NCI-H146 (cell line): ENCODE measurements at regions not wholly inside any gene's neighbourhood (a gene's known extent, or its start where the extent isn't known, plus 50 kb on each side); places are given as distances from the start of the nearest gene placed in this dataset.
A peak's percentile ranks its signal among the peaks of the same experiment; 100 is the strongest.
"Not testable (repeated sequence)": the region's sequence is repeated elsewhere in the genome, so short reads cannot be mapped to it uniquely, and the experiment has no call there.

Experiments used
- DNase-seq: peaks from one replicate; lab custom pipeline; 2025; lab: John Stamatoyannopoulos, UW

- no peak for DNase-seq
Measured at GRCh38 chr5:66234241-66234640, 90.1 kb downstream of the SREK1 start.

DNA sequence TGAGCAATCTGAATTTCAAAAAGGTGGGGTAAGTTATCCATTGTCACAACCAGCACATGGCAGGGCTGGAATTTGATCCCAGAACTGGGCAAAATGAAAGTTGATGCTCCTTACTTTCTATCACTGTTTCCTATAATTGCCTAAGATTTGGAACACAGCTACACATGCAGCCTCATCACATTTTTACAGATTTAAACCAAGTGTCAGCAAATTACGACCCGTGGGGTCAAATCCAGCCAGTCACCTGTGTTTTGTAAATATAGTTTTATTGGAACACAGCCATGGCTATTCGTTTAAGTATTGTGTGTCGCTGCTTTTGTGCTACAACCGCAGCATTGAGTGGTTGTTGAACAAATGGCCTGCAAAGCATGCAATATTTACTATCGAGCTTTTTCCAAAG is 94.3 kb downstream of the SREK1 start:
- no peak for DNase-seq

DNA sequence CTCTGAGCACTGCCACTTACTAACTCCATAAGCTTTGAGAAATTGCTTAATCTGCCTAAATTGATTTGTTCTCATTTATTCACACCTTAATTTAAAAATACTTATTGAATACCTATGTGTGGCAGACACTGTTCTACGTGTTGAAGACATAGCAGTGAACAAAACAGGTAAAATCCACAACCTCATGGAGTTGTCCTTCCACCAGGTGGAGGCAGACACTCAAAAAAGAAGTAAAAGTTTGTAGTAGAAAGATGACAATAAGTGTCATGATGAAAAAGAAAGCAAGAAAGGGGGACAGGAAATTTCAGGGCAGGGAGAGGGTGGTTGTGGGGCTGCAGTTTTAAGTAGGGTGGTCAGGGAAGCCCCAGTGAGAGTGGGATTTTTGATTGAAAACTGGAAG is 94.9 kb downstream of the SREK1 start:
- DNase-seq = peak; percentile 11

- DNase-seq = no peak
Measured at GRCh38 chr5:66241136-66241825, 97.2 kb downstream of the SREK1 start.

- peak; percentile 29 for DNase-seq
Measured at GRCh38 chr5:66242050-66242715, 98.1 kb downstream of the SREK1 start.

DNA sequence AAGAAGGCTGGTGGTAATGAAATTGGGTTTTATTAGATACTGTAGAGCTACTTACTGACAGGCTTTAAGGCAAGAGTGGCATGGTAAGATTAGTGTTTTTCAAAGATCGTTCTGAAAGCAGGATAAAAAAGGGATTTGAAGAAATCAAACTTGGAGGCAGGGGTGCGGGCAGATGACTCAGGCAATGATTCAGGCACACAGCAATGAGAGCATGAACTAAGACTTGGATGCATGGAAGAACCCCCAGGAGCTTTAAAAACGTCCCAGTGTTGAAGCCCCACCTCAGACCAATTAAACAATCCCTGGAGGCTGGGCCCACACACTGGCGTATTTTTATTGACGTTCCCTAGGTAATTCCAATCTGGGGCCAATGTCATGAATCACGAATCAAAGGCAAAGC is 102.5 kb downstream of the SREK1 start:
- no peak for DNase-seq

DNA sequence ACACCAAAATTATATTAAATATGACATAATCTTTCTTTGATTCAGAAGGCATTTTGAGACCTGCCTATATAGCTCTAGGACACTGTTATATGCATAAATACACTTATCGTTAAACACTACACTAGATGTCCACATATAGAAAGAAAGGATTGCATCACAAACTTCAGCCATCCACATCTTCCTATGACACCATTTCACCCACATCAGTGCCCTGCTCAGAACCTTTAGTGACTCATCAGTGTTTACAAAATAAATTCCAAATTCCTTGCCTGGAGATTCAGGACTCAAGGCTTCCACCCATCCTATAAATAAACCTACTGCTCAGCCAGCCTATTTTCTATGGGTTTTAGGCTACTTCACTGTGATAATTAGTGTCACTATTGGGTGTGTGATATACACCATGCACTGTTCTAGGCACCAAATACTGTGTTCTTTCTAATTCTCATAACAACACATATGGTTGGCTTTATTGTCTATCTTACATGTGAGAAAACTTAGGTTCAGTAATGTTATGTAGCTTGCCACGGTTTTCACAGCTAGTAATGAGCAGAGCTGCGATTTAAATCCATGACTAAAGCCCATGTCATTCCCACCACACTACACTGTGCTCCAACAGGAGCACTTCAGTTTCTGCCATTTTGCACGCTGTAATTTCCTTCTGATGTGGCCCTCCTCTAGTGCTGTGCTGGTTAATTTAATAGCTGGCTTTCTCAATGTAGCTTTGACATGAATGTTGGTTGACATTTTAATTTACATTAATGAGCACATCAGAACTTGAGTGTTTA is 103.3 kb downstream of the SREK1 start:
- DNase-seq = no peak

DNA sequence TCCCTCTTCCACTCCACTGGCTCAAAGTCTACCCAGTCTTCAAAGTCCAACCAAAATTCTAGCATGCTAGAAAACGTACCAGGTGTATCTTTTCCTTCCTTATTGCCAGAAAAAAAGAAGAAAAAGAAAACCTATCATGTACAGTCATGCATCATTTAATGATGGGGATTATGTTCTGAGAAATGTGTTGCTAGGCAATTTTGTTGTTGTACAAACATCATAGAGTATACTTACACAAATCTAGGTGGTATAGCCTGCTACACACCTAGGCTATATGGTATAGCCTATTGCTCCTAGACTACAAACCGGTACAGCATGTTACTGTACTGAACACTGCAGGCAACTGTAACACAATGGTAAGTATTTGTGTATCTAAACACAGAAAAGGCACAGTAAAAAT is 104.8 kb downstream of the SREK1 start:
- no peak for DNase-seq

- peak; percentile 52 for DNase-seq
Measured at GRCh38 chr5:66249920-66250319, 105.8 kb downstream of the SREK1 start.

- no peak for DNase-seq
Measured at GRCh38 chr5:66252849-66253248, 108.7 kb downstream of the SREK1 start.

GRCh38 chr5:66255714-66256113 is 111.6 kb downstream of the SREK1 start:
- no peak for DNase-seq

DNA sequence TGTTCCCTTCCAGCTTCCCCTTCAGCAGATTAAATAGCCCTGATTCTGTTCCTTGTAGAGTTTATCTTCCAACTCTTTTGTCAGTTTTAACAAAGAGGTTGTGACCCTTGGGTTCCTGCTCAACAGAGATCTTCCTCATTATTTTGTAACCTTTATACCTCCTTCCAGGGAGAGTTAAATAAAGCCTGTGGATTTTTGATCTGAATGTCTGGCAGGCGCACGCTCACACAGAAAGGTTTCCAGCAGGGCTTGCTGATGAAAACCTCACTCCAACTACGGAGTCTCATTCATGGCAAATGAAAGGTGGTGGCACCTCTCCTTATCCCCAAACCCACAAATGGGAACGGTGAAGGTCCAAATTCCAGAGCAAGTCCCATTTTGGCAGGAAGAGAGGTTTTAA is 129.0 kb downstream of the SREK1 start:
- DNase-seq = no peak

GRCh38 chr5:66276986-66277385 is 132.9 kb downstream of the SREK1 start:
- no peak for DNase-seq

DNA sequence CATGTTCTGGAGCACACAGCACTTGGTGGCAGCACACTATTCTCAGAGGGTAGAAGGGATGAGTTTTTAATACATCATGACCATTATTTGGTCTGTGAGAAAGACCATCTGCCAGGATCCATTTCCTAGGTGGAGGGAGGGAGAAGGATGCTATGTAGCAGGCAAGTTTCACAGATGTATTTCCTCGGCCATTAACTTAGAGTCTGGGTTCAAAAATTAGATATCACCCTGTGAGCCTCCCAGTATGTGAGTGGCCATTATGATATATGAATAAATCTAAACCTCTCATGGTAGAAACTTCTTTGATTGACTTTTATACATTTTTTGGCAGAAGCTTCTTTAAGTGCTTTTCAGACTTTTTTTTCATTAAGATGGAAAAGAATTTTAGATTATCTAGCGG is 133.9 kb downstream of the SREK1 start:
- DNase-seq = no peak

DNA sequence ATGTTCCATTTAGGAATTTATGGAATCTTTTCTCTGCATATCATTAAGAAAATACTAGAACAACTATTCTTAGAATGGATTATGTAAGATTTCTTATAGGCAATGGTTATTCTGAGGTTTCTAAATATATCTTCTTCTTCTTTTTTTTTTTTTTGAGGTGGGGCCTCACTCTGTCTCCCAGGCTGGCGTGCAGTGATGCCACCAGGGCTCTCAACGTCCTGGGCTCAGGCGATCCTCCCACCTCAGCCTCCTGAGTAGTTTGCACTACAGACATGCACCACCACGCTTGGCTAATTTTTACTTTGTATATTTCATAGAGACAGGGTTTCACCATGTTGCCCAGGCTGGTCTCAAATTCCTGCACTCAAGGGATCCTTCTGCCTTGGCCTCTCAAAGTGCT is 137.2 kb downstream of the SREK1 start:
- no peak for DNase-seq

DNA sequence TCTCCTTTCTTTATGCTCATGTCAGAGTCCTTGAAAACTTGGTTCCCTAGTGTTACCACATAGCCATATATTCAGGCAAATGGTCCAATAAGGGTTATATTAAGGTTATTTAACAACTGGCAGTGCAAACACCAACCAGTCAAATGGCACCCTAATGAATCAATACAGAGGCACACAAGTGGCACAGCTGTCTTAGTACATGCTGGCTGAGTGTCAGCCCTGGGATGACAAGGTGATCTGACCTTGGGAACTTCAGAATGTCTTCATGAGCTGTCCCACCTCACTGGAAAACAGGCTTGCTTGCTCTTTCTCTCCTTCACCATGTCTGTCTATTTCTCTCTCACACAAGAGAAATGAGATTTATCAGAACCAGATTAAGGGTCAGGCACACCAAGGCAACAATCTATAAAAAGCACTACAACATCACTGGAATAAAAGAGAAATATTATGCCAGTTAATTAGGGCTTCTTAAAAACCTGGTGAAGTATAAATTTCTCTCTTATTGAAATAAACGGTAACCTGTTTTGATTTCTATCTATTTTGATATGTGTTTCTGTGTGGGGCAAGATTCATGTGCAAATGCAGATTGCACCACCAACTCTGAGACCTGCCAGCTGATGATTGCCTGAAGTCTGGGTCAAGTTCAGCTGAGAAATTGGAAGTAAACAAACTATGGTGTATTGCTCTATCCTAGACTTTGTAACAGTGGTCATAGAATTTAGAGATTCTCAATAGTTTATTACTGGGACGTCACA is 140.7 kb downstream of the SREK1 start:
- no peak for DNase-seq

DNA sequence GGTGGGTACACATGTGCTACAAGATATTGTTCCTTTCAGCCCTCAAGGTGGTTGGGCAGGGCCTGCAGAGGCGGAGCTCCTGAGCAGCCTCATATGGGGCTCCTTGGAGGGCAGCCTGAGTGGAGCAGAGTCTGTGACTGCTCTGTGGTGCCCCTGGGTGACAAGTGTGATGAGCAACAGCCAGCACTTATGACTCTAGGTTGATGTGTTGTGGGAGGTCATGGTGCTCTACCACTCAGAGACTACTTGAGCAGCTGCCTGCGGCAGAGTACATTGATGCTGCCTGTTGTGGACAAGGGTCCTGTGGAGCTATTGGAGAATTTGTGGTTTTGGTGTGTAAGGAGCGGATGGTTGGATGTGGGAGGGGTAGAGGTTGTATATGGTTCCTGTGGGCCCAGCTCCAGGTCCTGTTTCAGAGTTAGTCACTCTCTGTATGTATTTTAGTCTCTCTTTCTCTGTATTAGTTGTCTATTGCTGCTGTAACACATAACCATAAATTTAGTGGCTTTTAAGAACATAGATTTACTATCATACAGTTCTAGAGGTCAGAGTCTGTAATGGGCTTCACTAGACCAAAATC is 141.3 kb downstream of the SREK1 start:
- DNase-seq = no peak

- DNase-seq = no peak
Measured at GRCh38 chr5:66291771-66292170, 147.7 kb downstream of the SREK1 start.

DNA sequence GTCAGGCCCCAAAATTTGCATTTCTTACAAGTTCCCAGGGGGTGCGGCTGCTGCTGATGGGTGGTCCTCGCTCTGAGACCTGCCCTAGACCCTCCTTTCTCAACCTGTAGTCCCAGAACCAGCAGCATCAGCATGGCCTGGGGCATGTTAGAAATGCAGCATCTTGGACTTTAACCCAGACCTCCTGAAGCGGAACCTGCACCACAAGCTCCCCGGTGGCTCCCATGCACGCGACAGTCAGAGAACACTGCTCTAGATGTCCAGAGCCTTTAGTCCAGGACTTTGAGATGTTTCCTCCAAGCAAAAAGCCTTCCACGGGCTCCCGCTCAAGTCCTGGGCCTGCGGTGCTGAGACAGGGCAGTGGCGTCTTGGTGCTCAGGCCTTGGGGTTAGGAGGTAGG is 149.8 kb downstream of the SREK1 start:
- DNase-seq = not testable (repeated sequence)

- DNase-seq = no peak
Measured at GRCh38 chr5:66299463-66299862, 155.4 kb downstream of the SREK1 start.

GRCh38 chr5:66302344-66302743 is 158.2 kb downstream of the SREK1 start:
- DNase-seq = no peak
